RWPE2 (cell line): ENCODE measurements at regions not wholly inside any gene's neighbourhood (a gene's known extent, or its start where the extent isn't known, plus 50 kb on each side); places are given as distances from the start of the nearest gene placed in this dataset.

Experiments used
- ATAC-seq: fragments of 200-7000 bp; cut with Tn5 transposase; 3 replicates; pipeline ENCODE4 v1.9.1; 2021; ENCODE audit warnings: low read depth
- DNase-seq: peaks from one replicate; pipeline ENCODE4 v3.0.0-alpha.2; 2020; ENCODE audit warnings: low spot score
- H3K27ac ChIP-seq: fragments of 450-650 bp; 2 replicates; pipeline ENCODE4 v1.5.1; 2017; ENCODE audit warnings: mild to moderate bottlenecking; ENCODE audit not compliant: poor library complexity, severe bottlenecking
- H3K27me3 ChIP-seq: fragments of 250-450 bp; sonication (Bioruptor Pico); 2 replicates; pipeline ENCODE4 v1.5.1; 2021; ENCODE audit warnings: mild to moderate bottlenecking, moderate library complexity; ENCODE audit not compliant: insufficient read depth, poor library complexity, severe bottlenecking
- H3K36me3 ChIP-seq: fragments of 250-450 bp; sonication (Bioruptor Pico); 2 replicates; pipeline ENCODE4 v1.5.1; 2020; ENCODE audit warnings: low read depth, mild to moderate bottlenecking, moderate library complexity
- H3K4me1 ChIP-seq: fragments of 250-450 bp; sonication (Bioruptor Pico); 2 replicates; pipeline ENCODE4 v1.5.1; 2021; ENCODE audit warnings: mild to moderate bottlenecking, moderate library complexity; ENCODE audit not compliant: insufficient read depth, poor library complexity, severe bottlenecking
- H3K4me3 ChIP-seq: fragments of 250-450 bp; sonication (Bioruptor Pico); 2 replicates; pipeline ENCODE4 v1.5.1; 2021; ENCODE audit warnings: mild to moderate bottlenecking, moderate library complexity; ENCODE audit not compliant: severe bottlenecking
- H3K9me3 ChIP-seq: fragments of 250-450 bp; sonication (Bioruptor Pico); 2 replicates; pipeline ENCODE4 v1.5.1; 2021; ENCODE audit warnings: mild to moderate bottlenecking, moderate library complexity; ENCODE audit not compliant: severe bottlenecking
- CTCF ChIP-seq: fragments of 450-650 bp; IDR thresholded peaks from one replicate; pipeline ENCODE4 v1.5.1; 2017; ENCODE audit warnings: mild to moderate bottlenecking, moderate library complexity; ENCODE audit not compliant: poor library complexity, severe bottlenecking

- no peaks in the 10 kb centered on the region for H3K27me3 ChIP-seq
- no peak for TF ChIP-seq CTCF
- DNase-seq (no peak), ATAC-seq (no peak)
- no peaks in the 10 kb centered on the region for H3K9me3 ChIP-seq
- no peak overlapping the region for H3K27ac ChIP-seq
- no peaks in the 10 kb centered on the region for H3K36me3 ChIP-seq
- peaks cover 4% of the 10 kb centered on the region for H3K4me1 ChIP-seq
- H3K4me3 ChIP-seq, result no peak overlapping the region
Measured at GRCh38 chr9:91044354-91044753, 242.7 kb downstream of the SYK start.

- ATAC-seq, result no peak
Measured at GRCh38 chr9:91045041-91045440, 243.4 kb downstream of the SYK start.

GRCh38 chr9:91047529-91047928, 245.9 kb downstream of the SYK start:
- ATAC-seq, result no peak

More at GRCh38 chr9:91045041-91045440, 243.4 kb downstream of the SYK start:
- H3K9me3 ChIP-seq, result no peaks in the 10 kb centered on the region
- peaks cover 4% of the 10 kb centered on the region for H3K4me1 ChIP-seq
- no peak for DNase-seq
- H3K27me3 ChIP-seq, result no peaks in the 10 kb centered on the region
- no peak overlapping the region for H3K4me3 ChIP-seq
- no peak for TF ChIP-seq CTCF
- H3K27ac ChIP-seq, result no peak overlapping the region
- no peaks in the 10 kb centered on the region for H3K36me3 ChIP-seq

GRCh38 chr9:91047993-91048607, 246.5 kb downstream of the SYK start:
- Histone ChIP-seq H3K27me3 (no peaks in the 10 kb centered on the region), H3K4me3 (no peak overlapping the region)
- DNase-seq, result no peak

More at GRCh38 chr9:91047529-91047928, 245.9 kb downstream of the SYK start:
- no peaks in the 10 kb centered on the region for H3K36me3 ChIP-seq
- no peak for DNase-seq
- TF ChIP-seq CTCF, result no peak
- H3K27me3 ChIP-seq, result no peaks in the 10 kb centered on the region
- no peak overlapping the region for H3K27ac ChIP-seq
- no peak overlapping the region for H3K4me3 ChIP-seq
- H3K4me1 ChIP-seq, result peaks cover 4% of the 10 kb centered on the region
- H3K9me3 ChIP-seq, result no peaks in the 10 kb centered on the region

More at GRCh38 chr9:91047993-91048607, 246.5 kb downstream of the SYK start:
- Histone ChIP-seq H3K27ac (no peak overlapping the region), H3K9me3 (no peaks in the 10 kb centered on the region), H3K36me3 (no peaks in the 10 kb centered on the region), H3K4me1 (peaks cover 4% of the 10 kb centered on the region)
- TF ChIP-seq CTCF, result no peak
- ATAC-seq, result peak; percentile 69
